ENCODE measurements at regions not wholly inside any gene's neighbourhood (a gene's known extent, or its start where the extent isn't known, plus 50 kb on each side); places are given as distances from the start of the nearest gene placed in this dataset.

DNA sequence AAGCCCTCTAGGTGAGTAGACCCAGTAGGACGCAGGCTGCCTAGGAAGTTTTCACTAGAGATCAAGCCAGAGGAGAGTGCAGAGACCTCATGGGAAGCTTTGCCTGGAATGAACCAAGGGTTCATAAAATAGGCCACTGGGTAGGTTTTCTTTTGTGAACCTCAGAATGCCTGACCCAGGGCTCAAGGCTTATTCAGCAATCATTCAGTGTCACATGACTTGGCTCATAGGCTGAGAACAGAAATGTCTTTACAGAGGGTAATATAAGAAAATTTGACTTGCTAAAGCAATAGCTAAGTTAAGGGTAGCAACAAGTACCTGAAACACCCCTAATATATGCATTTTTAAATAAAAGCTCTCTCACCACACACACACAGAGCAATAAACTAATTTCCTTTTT, 132.6 kb downstream of the RAB38 start:
- H3K4me3 ChIP-seq (ENCODE audit: insufficient read depth, low read depth, low read length): no peak overlapping the region
- peaks cover 6% of the 10 kb centered on the region for H3K27me3 Mint-ChIP-seq (ENCODE audit: low read depth, unreplicated experiment)
- no peak overlapping the region for H3K4me3 Mint-ChIP-seq (ENCODE audit: unreplicated experiment)
- no peaks in the 10 kb centered on the region for H3K27me3 ChIP-seq (ENCODE audit: insufficient read depth, low read length)
- no peaks in the 10 kb centered on the region for H3K9me3 ChIP-seq (ENCODE audit: insufficient read depth, low read depth, low read length)
- H3K27ac ChIP-seq (ENCODE audit: low read depth, low read length): no peak overlapping the region
- H2AFZ ChIP-seq (ENCODE audit: low read depth, low read length): no peak overlapping the region
- H3K9ac ChIP-seq (ENCODE audit: low read length): no peak overlapping the region
- H3K4me2 ChIP-seq (ENCODE audit: low read length): no peak overlapping the region
- TF ChIP-seq EZH2 (IDR thresholded peaks at IDR 0.05; ENCODE audit: insufficient read depth, low read length): no peak
- no peak for TF ChIP-seq CTCF (IDR thresholded peaks at IDR 0.05; ENCODE audit: insufficient read depth, low read depth, low read length)
- no peaks in the 10 kb centered on the region for H3K9me3 Mint-ChIP-seq (ENCODE audit: unreplicated experiment)
- FAIRE-seq (no peak), DNase-seq (ENCODE audit: low read depth) (no peak)
- no peaks in the 10 kb centered on the region for H3K36me3 Mint-ChIP-seq (ENCODE audit: low read depth, unreplicated experiment)
- H3K36me3 ChIP-seq (ENCODE audit: insufficient read depth, low read length): no peaks in the 10 kb centered on the region
- no peaks in the 10 kb centered on the region for H3K4me1 Mint-ChIP-seq (ENCODE audit: low read depth, unreplicated experiment)
- no peaks in the 10 kb centered on the region for H3K79me2 ChIP-seq (ENCODE audit: insufficient read depth, low read length)
- H3K27ac Mint-ChIP-seq (ENCODE audit: unreplicated experiment): no peak overlapping the region
- H3K4me1 ChIP-seq (ENCODE audit: insufficient read depth, low read length): no peaks in the 10 kb centered on the region
- no peaks in the 10 kb centered on the region for H4K20me1 ChIP-seq (ENCODE audit: insufficient read depth, low read length)

- Histone ChIP-seq H3K27ac (ENCODE audit: low read depth, low read length) (no peak overlapping the region), H3K79me2 (ENCODE audit: insufficient read depth, low read length) (no peaks in the 10 kb centered on the region), H3K9me3 (ENCODE audit: insufficient read depth, low read depth, low read length) (no peaks in the 10 kb centered on the region), H2AFZ (ENCODE audit: low read depth, low read length) (no peak overlapping the region), H3K4me3 (ENCODE audit: insufficient read depth, low read depth, low read length) (no peak overlapping the region), H3K36me3 (ENCODE audit: insufficient read depth, low read length) (no peaks in the 10 kb centered on the region), H3K4me2 (ENCODE audit: low read length) (no peak overlapping the region), H3K9ac (ENCODE audit: low read length) (no peak overlapping the region), H3K4me1 (ENCODE audit: insufficient read depth, low read length) (no peaks in the 10 kb centered on the region), H4K20me1 (ENCODE audit: insufficient read depth, low read length) (no peaks in the 10 kb centered on the region), H3K27me3 (ENCODE audit: insufficient read depth, low read length) (no peaks in the 10 kb centered on the region)
- Mint-ChIP-seq H3K27ac (ENCODE audit: unreplicated experiment) (no peak overlapping the region), H3K4me1 (ENCODE audit: low read depth, unreplicated experiment) (no peaks in the 10 kb centered on the region), H3K27me3 (ENCODE audit: low read depth, unreplicated experiment) (peaks cover 6% of the 10 kb centered on the region), H3K9me3 (ENCODE audit: unreplicated experiment) (no peaks in the 10 kb centered on the region), H3K4me3 (ENCODE audit: unreplicated experiment) (no peak overlapping the region), H3K36me3 (ENCODE audit: low read depth, unreplicated experiment) (no peaks in the 10 kb centered on the region)
- DNase-seq (ENCODE audit: low read depth) (no peak), FAIRE-seq (no peak)
- TF ChIP-seq CTCF (IDR thresholded peaks at IDR 0.05; ENCODE audit: insufficient read depth, low read depth, low read length) (no peak), EZH2 (IDR thresholded peaks at IDR 0.05; ENCODE audit: insufficient read depth, low read length) (no peak)
Measured at GRCh38 chr11:88042238-88042637, 133.0 kb downstream of the RAB38 start.

GRCh38 chr11:88041679-88042078, 133.6 kb downstream of the RAB38 start:
- H3K27ac Mint-ChIP-seq (ENCODE audit: unreplicated experiment): no peak overlapping the region
- Histone ChIP-seq H3K79me2 (ENCODE audit: insufficient read depth, low read length) (no peaks in the 10 kb centered on the region), H3K9me3 (ENCODE audit: insufficient read depth, low read depth, low read length) (no peaks in the 10 kb centered on the region), H3K27me3 (ENCODE audit: insufficient read depth, low read length) (no peaks in the 10 kb centered on the region), H3K4me2 (ENCODE audit: low read length) (no peak overlapping the region), H2AFZ (ENCODE audit: low read depth, low read length) (no peak overlapping the region), H3K36me3 (ENCODE audit: insufficient read depth, low read length) (no peaks in the 10 kb centered on the region), H3K4me1 (ENCODE audit: insufficient read depth, low read length) (no peaks in the 10 kb centered on the region), H4K20me1 (ENCODE audit: insufficient read depth, low read length) (no peaks in the 10 kb centered on the region), H3K4me3 (ENCODE audit: insufficient read depth, low read depth, low read length) (no peak overlapping the region), H3K27ac (ENCODE audit: low read depth, low read length) (no peak overlapping the region), H3K9ac (ENCODE audit: low read length) (no peak overlapping the region)
- no peak overlapping the region for H3K4me3 Mint-ChIP-seq (ENCODE audit: unreplicated experiment)
- TF ChIP-seq EZH2 (IDR thresholded peaks at IDR 0.05; ENCODE audit: insufficient read depth, low read length): no peak
- TF ChIP-seq CTCF (IDR thresholded peaks at IDR 0.05; ENCODE audit: insufficient read depth, low read depth, low read length): no peak
- DNase-seq (ENCODE audit: low read depth): no peak
- no peaks in the 10 kb centered on the region for H3K4me1 Mint-ChIP-seq (ENCODE audit: low read depth, unreplicated experiment)
- no peaks in the 10 kb centered on the region for H3K36me3 Mint-ChIP-seq (ENCODE audit: low read depth, unreplicated experiment)
- H3K27me3 Mint-ChIP-seq (ENCODE audit: low read depth, unreplicated experiment): peaks cover 6% of the 10 kb centered on the region
- no peak for FAIRE-seq
- no peaks in the 10 kb centered on the region for H3K9me3 Mint-ChIP-seq (ENCODE audit: unreplicated experiment)
